Stimulated activated CD4-positive, alpha-beta T cell treated with anti-CD3 and anti-CD28 coated beads, Interleukin-15, amount 100 ng/mL, for 48 hours (primary cell): ENCODE measurements at regions not wholly inside any gene's neighbourhood (a gene's known extent, or its start where the extent isn't known, plus 50 kb on each side); places are given as distances from the start of the nearest gene placed in this dataset.
"Not testable (repeated sequence)": the region's sequence is repeated elsewhere in the genome, so short reads cannot be mapped to it uniquely, and the experiment has no call there.

Experiments
- DNase-seq, 2 donors: peaks; one replicate each; pipeline ENCODE4 v3.0.0-alpha.2; 2020; ENCODE audit warnings: low read depth in 2 of 2

GRCh38 chr5:164289526-164289925, 784.1 kb downstream of the MAT2B start:
- no peak for DNase-seq

DNA sequence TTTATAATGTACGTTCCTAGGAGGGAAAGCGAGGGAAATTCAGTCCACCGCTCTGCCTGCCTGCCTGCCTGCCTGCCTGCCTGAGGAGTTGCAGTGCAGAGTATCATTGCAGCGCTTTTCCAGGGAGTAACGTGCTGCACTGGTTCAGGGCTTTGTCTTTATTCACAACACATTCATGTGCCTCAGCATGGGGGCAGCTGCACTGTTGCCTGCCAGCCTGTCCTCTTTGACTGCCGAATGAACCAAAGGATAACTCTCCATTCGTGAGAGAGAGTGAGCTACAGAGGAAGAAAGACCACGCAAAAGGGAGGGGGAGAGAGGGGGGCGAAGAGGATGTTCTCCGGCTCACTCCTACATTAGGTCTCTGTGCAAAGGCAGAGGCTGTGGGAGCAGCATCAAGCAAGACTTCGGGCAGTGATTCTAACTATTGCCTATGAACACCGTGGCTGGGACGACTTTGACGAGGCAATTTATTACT, 791.2 kb downstream of the MAT2B start:
- no peak for DNase-seq

- DNase-seq, result no peak
These were observed 792.7 kb downstream of the MAT2B start for GRCh38 chr5:164298165-164298564.

DNA sequence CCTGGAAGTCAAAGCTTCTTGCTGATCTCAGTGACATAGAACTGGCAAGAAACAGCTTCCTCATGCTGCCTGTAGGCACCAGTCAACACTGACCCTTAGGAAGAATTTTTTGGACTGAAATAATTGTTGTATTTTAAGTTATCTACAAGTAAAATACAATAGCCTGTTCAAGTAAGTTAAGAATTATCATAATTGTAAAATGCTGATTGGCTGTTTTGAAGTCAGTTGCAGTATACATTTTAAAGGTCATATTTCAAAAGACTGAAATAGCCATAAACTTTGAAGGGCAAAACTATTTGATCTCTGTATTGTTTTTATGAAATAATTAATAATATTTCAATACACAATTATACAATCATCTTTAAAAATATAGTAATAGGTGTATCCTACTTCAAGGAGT, 794.9 kb downstream of the MAT2B start:
- no peak for DNase-seq

DNA sequence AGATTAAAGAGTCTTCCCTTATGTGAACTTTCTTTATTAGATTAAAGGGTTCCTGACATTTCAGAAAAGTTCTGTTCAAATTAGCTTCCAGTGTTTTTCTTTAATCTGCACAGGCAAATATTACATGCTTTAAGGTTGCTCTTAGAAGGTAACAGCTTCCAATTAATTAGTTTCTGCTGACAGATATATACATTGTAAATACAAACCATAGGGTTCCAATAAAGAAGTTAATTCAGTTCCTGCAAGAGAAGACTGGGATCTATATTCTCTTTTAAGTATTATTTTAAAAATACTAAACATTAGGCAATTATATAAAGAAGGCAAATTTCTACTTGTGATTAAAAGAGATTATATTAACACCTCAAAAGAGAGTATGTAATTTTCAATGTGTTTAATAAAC, 795.7 kb downstream of the MAT2B start:
- no peak for DNase-seq

DNA sequence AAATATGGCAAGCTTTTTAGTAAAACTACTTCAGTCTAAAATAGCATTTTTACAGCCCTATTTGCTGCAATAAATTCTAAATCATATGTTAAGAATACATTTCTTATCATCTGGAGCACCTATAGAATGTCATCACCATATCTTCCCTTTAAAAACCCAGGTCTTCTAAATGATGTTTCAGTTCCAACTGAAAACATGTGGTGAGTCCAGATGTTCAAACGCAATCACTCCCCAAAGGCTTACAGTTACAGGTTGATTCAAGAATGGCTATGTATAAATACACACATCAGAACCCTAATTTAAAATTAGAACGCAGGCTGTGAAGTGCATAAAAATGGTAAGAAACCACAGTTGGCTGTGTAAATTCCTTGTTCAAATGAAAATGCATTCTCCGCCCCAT, 796.3 kb downstream of the MAT2B start:
- no peak for DNase-seq

DNA sequence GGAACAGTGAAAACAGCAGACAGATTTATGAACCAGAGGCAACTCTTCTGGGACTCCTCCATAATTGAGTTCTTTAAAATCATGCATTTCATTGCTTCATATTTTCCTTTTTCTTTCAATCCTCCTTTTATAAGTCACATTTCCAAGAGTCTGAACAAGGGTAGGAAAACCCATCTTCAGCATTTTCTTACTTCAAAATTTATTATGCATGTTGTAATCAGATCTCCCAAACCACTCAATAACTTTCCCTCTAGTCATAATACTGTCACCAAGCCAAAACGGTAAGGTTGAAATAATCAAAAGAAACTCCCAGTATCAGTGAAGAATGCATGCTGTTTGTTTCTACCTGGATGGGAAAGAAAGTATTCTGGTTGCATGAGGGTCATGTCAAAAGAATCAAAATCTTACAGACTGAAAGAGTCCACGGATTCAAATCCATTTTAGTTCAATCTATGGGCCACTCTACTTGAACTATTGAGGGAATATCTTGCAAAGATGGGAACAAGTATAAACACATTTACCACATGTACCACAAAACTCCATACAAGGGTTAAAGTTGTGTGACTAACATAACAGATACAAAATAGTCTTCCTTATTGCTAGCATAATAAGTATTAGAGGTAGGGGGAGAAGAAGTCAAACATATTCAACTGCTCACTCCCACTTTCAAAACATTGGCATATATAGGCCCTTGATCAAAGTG, 797.3 kb downstream of the MAT2B start:
- no peak for DNase-seq

GRCh38 chr5:164303646-164304215, 798.3 kb downstream of the MAT2B start:
- no peak for DNase-seq

DNA sequence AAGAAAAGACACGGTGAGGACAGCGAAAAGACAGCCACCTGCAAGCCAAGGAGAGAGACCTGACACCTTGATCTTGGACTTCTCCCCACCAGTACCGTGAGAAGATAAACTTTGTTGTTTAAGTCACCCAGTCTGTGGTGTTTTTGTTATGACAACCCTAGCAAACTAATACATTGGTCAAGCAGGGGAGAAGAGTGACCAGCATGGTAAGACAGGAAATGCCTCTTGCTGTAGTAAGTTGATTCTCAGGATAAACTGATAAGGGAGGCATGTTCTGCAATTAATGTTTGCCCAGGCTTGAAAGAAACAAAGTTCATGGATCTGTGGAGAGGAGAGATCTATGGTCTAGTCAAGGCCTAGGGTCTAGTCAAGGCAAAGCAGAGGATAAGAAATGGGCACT, 801.2 kb downstream of the MAT2B start:
- no peak for DNase-seq

GRCh38 chr5:164312801-164313200, 807.4 kb downstream of the MAT2B start:
- DNase-seq, result no peak

DNA sequence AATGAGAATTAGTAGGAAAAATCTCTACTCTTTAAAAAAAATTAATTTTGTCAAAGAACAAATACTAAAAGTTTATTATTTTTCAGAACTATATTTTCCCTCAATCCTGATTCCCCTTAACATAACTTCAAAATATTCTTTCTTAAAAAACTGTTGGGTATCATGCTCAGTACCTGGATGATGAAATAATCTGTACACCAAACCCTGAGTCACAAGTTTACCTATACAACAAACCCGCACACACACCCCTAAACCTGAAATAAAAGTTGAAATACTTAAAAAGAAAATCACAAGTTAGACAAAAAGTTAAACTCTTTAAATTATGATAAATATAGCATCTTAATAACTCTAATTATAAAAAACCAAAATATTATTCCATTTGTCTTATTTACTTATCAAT, 812.3 kb downstream of the MAT2B start:
- DNase-seq, result no peak

DNA sequence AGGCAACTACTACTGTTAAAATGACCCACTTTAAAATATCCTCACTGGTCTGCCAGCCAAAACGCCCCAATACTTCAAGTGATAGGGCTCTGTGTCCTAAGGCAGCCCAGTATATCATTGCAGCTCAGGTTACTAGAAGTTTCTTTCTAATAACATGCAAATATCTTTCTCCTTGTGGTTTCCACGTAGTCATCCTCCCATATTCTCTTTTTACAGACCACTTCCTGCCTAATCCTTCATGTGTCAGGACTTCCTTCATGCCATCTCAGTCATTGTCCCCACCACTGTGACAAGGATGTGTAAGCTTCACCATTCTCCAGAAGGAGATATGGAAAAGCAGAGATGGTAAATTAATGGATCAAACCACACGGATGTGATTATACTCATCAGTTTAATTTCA, 813.7 kb downstream of the MAT2B start:
- no peak for DNase-seq

- DNase-seq, result no peak
These were observed 818.8 kb downstream of the MAT2B start for GRCh38 chr5:164324239-164324638.

GRCh38 chr5:164326219-164326618, 820.8 kb downstream of the MAT2B start:
- no peak for DNase-seq

DNA sequence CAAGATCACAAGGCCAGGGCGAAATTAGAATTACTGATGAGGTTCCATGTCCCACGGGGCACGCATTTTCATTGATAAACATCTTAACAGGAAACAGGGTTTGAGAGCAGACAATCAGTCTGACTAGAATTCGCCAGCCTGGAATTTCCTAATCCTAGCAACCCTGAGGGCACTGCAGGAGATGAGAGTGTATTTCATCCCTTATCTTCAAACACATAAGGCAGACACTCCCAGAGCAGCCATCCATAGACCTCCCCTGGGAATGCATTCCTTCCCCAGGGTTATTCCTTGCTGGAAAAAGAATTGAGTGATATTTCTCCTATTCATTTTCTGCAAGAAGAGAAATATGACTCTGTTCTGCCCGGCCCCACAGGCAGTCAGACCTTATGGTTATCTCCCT, 821.7 kb downstream of the MAT2B start:
- DNase-seq, result not testable (repeated sequence)

DNA sequence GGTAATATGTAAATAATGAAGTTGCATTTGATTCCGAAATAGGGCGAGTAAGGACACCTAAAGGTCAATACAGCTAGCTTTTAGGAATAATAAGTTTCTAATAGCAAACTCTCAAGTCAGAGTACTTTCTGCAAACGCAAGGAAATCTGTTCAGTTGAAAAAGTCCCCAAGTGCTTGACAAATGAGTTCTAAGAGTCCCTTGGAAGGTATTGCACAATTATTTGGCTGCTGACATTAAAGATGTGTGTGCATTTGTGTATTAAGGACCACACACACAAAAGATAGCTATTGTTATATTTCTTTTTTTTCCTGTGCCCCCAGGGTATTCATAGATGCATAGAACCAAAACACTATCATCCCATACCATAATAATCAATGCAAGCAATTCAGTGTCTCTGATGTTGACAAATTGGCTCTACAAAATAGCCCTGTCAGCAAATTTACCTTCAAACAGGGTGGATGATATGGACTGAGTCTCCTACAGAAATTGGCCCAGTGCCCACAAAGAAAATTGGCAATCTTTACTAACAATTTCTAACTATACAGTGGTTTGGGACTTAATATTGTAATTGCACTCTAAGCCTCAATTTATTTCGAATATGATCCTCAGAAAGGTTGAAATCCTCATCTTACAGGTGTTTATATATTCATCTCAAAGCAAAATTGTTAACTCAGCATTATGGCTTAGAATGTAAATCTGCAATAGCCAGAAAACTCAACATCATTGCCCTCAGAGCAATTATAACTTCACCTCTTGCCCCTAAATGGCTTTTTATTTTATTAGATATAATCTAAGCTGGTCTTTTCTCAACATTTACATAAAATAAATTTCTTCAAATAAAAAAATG, 827.2 kb downstream of the MAT2B start:
- no peak for DNase-seq

GRCh38 chr5:164335837-164336236, 830.4 kb downstream of the MAT2B start:
- no peak for DNase-seq

DNA sequence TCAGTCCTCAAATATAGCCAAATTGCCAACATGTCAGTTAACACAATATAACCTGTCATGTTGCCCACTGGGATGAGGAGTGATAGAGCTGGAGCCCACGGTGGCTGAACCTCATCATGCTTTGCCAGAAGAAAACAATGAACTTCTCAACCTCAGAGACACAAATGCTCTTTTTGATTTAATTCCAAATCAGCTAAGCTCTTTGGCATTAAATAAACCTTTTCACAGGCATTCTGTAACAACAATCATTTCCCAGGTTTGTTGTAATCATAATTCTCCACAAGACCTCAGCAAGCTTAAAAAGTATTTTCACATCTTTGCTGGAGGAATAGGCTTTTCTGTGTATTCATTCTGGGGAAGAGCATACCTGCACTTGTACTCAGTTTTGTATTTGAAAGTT, 830.9 kb downstream of the MAT2B start:
- no peak for DNase-seq

DNA sequence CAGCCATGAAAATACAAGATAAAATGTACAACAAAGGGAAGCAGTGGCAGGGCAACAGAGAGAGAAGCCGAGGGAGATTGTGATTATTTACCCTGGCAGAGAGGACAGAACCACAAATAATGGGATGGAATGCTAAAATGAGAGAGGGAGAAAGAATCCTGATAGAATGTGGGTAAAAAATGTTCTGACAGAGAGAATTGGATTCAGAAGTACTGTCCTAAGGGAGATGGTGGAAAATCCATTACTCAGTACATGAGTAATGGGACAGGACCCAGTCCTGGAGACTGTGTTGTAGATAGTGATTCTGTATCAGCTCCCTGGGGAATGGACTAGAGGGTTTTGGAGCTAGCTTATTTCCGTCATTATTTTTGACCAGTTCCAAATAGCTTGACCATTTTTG, 831.5 kb downstream of the MAT2B start:
- no peak for DNase-seq

GRCh38 chr5:164341056-164341619, 835.7 kb downstream of the MAT2B start:
- no peak for DNase-seq

GRCh38 chr5:164345173-164345849, 839.9 kb downstream of the MAT2B start:
- no peak for DNase-seq

- DNase-seq, result no peak
These were observed 840.4 kb downstream of the MAT2B start for GRCh38 chr5:164345853-164346252.
